DOHH2 (cell line): ENCODE measurements at regions not wholly inside any gene's neighbourhood (a gene's known extent, or its start where the extent isn't known, plus 50 kb on each side); places are given as distances from the start of the nearest gene placed in this dataset.

Experiments
- EZH2phosphoT487 ChIP-seq: fragments of 200-600 bp; sonication (generic); IDR thresholded peaks from 2 replicates; pipeline ENCODE4 v1.6.1; 2017; ENCODE audit warnings: borderline replicate concordance, mild to moderate bottlenecking, antibody characterized with exemption, low read length, moderate library complexity, mixed read lengths
- TF ChIP-seq, protein P1 (sequence below): fragments of 200-600 bp; sonication (generic); IDR thresholded peaks from one replicate; pipeline ENCODE4 v1.5.1; 2014; ENCODE audit warnings: antibody characterized with exemption, mild to moderate bottlenecking, low read depth, low read length; ENCODE audit not compliant: poor library complexity, severe bottlenecking

DNA sequence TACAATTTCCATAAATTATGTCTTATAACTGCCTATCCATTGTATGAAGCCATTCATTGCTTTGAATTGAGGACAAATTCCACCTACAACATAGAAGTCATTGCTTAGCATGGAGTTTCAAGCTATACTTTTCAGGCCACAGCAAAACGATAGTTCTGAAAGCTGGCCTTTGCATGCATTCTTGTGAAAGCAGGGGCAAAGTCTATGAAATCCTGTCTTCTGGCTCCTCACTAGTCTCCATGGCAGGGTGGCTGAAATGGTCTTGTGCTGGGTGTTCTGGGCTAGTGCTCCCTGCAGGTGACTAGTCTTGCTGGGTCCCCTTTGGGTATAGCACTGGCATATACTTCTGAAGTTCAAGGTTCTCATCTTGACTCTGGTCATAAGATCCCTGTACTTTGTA, 353.9 kb upstream of the ZNF608 start:
- TF ChIP-seq, protein P1, sequence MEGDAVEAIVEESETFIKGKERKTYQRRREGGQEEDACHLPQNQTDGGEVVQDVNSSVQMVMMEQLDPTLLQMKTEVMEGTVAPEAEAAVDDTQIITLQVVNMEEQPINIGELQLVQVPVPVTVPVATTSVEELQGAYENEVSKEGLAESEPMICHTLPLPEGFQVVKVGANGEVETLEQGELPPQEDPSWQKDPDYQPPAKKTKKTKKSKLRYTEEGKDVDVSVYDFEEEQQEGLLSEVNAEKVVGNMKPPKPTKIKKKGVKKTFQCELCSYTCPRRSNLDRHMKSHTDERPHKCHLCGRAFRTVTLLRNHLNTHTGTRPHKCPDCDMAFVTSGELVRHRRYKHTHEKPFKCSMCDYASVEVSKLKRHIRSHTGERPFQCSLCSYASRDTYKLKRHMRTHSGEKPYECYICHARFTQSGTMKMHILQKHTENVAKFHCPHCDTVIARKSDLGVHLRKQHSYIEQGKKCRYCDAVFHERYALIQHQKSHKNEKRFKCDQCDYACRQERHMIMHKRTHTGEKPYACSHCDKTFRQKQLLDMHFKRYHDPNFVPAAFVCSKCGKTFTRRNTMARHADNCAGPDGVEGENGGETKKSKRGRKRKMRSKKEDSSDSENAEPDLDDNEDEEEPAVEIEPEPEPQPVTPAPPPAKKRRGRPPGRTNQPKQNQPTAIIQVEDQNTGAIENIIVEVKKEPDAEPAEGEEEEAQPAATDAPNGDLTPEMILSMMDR: no peak
- TF ChIP-seq EZH2phosphoT487: no peak
